GM10266 (cell line): ENCODE measurements at regions not wholly inside any gene's neighbourhood (a gene's known extent, or its start where the extent isn't known, plus 50 kb on each side); places are given as distances from the start of the nearest gene placed in this dataset.

Experiments
- DNase-seq: peaks from one replicate; pipeline ENCODE4 v3.0.0; 2012; ENCODE audit errors: extremely low spot score
- TF ChIP-seq, protein P1 (sequence below): IDR thresholded peaks from 2 replicates; pipeline ENCODE4 v1.5.1; 2012; ENCODE audit warnings: mild to moderate bottlenecking, low read depth; ENCODE audit not compliant: control insufficient read depth, insufficient read depth; ENCODE audit errors: missing control alignments

DNA sequence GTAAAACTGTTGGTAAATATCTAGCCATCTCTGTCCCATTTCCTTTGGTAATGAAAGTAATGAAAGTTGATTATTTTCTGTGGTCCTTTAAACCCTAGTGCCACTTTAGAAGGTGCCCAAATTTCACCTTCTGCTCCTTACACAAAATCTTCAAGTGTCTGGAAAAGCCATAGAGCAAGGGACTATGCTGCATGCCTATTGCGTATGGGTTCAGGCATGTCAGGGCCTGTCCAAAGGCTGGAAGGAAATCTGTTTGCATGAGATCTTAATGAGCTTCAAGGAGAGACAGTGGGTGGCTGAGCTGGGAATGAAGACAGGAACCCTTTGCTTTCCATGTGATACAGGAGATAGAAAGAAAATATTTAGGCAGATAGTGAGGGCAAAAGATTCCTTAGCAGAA is 66.6 kb upstream of the CCN6 start:
- no peak for DNase-seq
- TF ChIP-seq, protein P1, sequence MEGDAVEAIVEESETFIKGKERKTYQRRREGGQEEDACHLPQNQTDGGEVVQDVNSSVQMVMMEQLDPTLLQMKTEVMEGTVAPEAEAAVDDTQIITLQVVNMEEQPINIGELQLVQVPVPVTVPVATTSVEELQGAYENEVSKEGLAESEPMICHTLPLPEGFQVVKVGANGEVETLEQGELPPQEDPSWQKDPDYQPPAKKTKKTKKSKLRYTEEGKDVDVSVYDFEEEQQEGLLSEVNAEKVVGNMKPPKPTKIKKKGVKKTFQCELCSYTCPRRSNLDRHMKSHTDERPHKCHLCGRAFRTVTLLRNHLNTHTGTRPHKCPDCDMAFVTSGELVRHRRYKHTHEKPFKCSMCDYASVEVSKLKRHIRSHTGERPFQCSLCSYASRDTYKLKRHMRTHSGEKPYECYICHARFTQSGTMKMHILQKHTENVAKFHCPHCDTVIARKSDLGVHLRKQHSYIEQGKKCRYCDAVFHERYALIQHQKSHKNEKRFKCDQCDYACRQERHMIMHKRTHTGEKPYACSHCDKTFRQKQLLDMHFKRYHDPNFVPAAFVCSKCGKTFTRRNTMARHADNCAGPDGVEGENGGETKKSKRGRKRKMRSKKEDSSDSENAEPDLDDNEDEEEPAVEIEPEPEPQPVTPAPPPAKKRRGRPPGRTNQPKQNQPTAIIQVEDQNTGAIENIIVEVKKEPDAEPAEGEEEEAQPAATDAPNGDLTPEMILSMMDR = no peak

DNA sequence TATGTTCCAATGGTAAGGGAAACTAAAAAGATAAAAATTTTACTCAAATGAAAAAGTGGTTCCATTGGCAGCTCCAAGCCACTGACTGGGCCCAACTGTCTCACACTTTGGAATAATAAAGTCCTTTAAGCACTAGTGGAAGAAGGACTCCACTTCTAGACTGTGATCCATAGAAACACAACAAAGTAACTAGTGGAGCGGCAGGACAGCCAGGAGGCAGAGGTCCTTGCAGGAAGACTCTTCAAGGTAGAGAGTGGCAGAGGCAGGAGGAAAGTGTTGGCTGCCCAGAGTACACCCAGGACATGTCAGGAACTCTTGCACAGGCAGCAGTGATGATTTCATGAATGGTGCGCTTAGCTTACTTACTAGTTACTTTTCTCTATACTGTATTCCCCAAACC is 65.0 kb upstream of the CCN6 start:
- TF ChIP-seq, protein P1 = no peak
- DNase-seq = no peak

DNA sequence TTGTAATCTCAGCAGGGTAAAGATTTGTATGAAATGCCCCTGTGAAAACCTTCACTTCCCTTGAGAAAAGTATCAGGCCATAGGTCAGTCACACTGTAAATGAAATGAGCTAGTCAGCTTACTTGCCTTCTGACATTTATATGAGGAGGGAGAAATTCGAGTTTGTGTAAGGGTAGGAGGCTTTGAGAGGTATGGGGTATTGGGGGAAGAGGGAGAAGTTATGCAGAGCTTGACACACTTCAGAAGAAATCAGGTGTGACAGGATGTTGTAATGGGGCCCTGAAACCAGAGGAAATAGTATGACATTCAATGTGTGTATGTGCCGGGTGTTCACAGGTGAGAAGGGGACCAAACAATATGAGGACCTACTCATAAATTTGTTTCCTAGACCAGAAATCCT is 64.2 kb upstream of the CCN6 start:
- TF ChIP-seq, protein P1 = no peak
- DNase-seq = peak; percentile 12

DNA sequence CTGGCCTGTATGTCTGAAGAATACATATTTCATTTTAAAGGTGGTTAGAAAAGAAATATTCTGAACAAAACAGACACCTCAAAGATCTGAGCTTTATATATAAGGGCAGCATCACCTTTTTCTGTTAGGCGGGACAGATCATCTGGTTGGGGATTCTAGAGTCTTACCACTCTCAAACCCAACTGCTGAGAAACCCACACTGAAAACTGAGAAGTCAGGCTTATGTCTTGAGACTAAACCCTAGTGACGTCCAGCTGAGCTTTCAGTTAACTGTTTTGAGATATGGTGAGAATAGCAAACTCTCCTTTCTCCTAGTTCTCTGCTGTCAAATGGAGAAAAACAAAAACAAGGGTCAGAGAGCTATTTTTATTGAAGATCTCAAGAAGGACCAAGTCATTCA is 63.7 kb upstream of the CCN6 start:
- peak; percentile 35 for DNase-seq
- TF ChIP-seq, protein P1 = no peak

DNA sequence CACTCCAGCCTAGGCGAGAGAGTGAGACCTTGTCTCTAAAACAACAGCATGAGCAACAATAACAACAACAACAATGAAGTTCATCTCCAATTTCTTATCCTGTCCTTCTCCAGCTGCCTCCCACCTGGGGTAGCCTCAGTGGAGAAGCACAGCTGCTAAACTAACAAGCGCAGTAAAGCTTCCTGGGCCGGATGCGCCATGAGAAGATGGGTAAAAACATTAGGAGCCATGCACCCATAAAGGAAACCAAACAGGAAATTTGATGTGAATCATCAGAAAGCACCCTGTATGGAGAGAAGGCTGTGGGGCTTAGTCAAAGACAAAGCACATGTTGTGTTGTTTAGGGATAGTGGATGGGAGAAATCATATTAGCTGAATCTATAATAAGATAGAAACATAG is 61.1 kb upstream of the CCN6 start:
- TF ChIP-seq, protein P1 = no peak
- peak; percentile 16 for DNase-seq

DNA sequence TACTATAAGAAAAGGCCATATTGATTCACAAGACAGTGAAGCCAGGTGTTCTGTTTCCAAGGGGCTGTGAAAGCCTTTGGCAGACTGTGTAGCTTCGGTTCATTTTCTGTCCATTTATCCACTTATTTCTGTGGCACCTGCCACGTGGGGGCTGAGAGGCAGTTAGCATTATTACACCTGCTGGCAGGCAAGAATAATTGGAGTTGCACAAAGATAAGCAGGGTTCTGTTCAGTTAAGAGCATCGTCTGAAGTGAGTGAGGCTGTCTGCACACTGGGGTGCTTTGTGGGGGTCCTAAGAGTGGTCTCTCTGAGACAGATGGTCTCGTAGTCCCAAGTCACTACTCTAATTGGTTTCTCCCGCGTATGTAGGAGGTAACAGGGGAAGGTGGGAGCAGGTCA is 60.6 kb upstream of the CCN6 start:
- TF ChIP-seq, protein P1 = no peak
- no peak for DNase-seq

DNA sequence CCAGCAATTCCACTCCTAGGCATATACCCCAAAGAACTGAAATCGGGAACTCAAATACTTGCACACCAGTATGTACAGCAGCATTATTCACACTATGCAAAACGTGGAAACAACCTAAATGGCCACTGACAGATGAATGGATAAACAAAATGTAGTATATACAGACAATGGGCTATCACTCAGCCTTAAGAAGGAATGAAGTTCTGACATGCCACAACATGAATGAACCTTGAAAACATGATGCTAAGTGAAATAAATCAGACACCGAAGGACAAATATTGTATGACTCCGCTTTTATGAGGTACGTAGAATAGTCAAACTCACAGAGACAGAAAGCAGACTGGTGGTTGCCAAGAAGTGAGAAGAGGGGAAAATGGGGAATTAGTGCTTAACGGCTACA is 59.1 kb upstream of the CCN6 start:
- no peak for DNase-seq
- TF ChIP-seq, protein P1 = no peak

DNA sequence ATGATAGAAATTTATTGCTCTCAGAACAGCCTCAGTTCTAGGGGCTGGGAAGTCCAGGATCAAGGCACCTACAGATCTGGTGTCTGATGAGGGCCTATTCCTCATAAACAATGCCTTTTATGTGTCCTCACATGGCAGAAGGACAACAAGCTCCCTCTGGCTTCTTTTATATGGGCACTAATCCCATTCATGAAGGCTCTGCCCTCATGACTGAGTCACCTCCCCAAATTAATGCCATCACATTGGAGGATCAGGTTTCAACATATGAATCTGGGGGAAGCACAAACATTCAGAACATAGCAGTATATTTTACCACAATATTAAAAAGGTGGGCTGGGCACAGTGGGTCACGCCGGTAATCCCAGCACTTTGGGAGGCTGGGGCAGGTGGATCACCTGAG is 58.5 kb upstream of the CCN6 start:
- DNase-seq = no peak

More for the DNA sequence above, 58.5 kb upstream of the CCN6 start:
- TF ChIP-seq, protein P1 = no peak
